K562 (cell line): ENCODE measurements at regions not wholly inside any gene's neighbourhood (a gene's known extent, or its start where the extent isn't known, plus 50 kb on each side); places are given as distances from the start of the nearest gene placed in this dataset.

Source experiments
- ATAC-seq: fragments of 200-7000 bp; cut with Tn5 transposase; 3 replicates; pipeline ENCODE4 v1.9.1; 2020; ENCODE audit warnings: moderate library complexity
- BruUV-seq: library from RNA; stranded (reverse); fragments of 400-500 nt; replicated peaks from 2 replicates; lab custom pipeline; 2021; lab: Mats Ljungman, UMichigan
- CTCF ChIA-PET: fragments of 300-600 bp; formaldehyde crosslinking; extraction: SDS; loops from one replicate; lab custom pipeline; 2021; ENCODE audit warnings: low intra/inter-chr PET ratio; lab: Yijun Ruan, JAX
- POLR2A ChIA-PET: fragments of 300-600, 350-650 bp; sonication (Branson Sonifier 250); formaldehyde crosslinking; extraction: SDS; loops from one replicate; lab custom pipeline; 2021; ENCODE audit warnings: antibody characterized with exemption, inconsistent platforms; lab: Yijun Ruan, JAX
- DNase-seq, 4 experiments: peaks; one replicate each; pipeline versions ENCODE4 v3.0.0 to v3.0.0-alpha.2; 2011 to 2018; ENCODE audit warnings: low spot score in 3 of 4, mixed read lengths in 3 of 4; ENCODE audit errors: extremely low read depth in 1 of 4
- FAIRE-seq: peaks from 2 replicates; lab custom pipeline; 2011; peaks lifted over from hg19 to GRCh38; lab: Jason Lieb, UNC
- H2AFZ ChIP-seq: 2 replicates; pipeline ENCODE4 v1.6.0; 2011; ENCODE audit warnings: low read depth, low read length, control low read depth, inconsistent platforms
- H3K27ac ChIP-seq: fragments of 200-600 bp; 3 replicates; pipeline ENCODE4 v1.8.0; 2011; ENCODE audit warnings: low read depth, mild to moderate bottlenecking, control low read depth, inconsistent platforms, low read length, moderate library complexity, mixed read lengths; ENCODE audit errors: extremely low read depth
- H3K27me3 ChIP-seq, 2 experiments: fragments of 300-600 bp in 1 of 2; 2 replicates in 1 of 2; 3 replicates in 1 of 2; pipeline versions ENCODE4 v1.6.0 to v1.8.0; 2011; ENCODE audit warnings: inconsistent platforms in 2 of 2, low read length in 2 of 2, mild to moderate bottlenecking in 1 of 2, mixed read lengths in 1 of 2, moderate library complexity in 1 of 2; ENCODE audit not compliant: control insufficient read depth in 2 of 2, insufficient read depth in 2 of 2
- H3K36me3 ChIP-seq: fragments of 300-600 bp; 3 replicates; pipeline ENCODE4 v1.8.0; 2011; ENCODE audit warnings: mild to moderate bottlenecking, low read length, inconsistent platforms; ENCODE audit not compliant: control insufficient read depth, insufficient read depth
- H3K4me1 ChIP-seq, 2 experiments: fragments of 200-600 bp in 1 of 2; replicated peaks in 1 of 2; 2 replicates in 1 of 2; 3 replicates in 1 of 2; pipeline versions ENCODE4 v1.5.1 to v1.8.0; 2011; ENCODE audit warnings: inconsistent platforms in 2 of 2, low read length in 2 of 2, mild to moderate bottlenecking in 1 of 2, mixed read lengths in 1 of 2, moderate library complexity in 1 of 2; ENCODE audit not compliant: control insufficient read depth in 2 of 2, insufficient read depth in 2 of 2
- H3K4me2 ChIP-seq: 2 replicates; pipeline ENCODE4 v1.6.1; 2011; ENCODE audit warnings: low read length, control low read depth, inconsistent platforms, mixed read lengths; ENCODE audit not compliant: insufficient read depth
- H3K4me3 ChIP-seq: fragments of 200-600 bp; sonication (generic), shearing (Covaris generic); 2 replicates; pipeline ENCODE4 v1.5.1; 2016; ENCODE audit warnings: control low read depth, inconsistent platforms
- H3K79me2 ChIP-seq: fragments of 200-600 bp; 3 replicates; pipeline ENCODE4 v1.8.0; 2011; ENCODE audit warnings: low read length, inconsistent platforms; ENCODE audit not compliant: control insufficient read depth, insufficient read depth
- H3K9ac ChIP-seq, 2 experiments: 2 replicates each; pipeline versions ENCODE4 v1.6.0 to v1.6.1; 2011; ENCODE audit warnings: low read depth in 2 of 2, low read length in 2 of 2, control low read depth in 1 of 2, inconsistent platforms in 1 of 2, mild to moderate bottlenecking in 1 of 2, mixed read lengths in 1 of 2; ENCODE audit not compliant: insufficient read depth in 1 of 2
- H3K9me1 ChIP-seq: one replicate; pipeline ENCODE4 v1.6.0; 2011; ENCODE audit warnings: inconsistent platforms, mild to moderate bottlenecking, low read length, moderate library complexity; ENCODE audit not compliant: control insufficient read depth, insufficient read depth
- H3K9me3 ChIP-seq: replicated peaks from 2 replicates; pipeline ENCODE4 v1.5.1; 2011; ENCODE audit warnings: low read depth, low read length, inconsistent platforms; ENCODE audit not compliant: control insufficient read depth, insufficient read depth
- H4K20me1 ChIP-seq: replicated peaks from 2 replicates; pipeline ENCODE4 v1.6.1; 2011; ENCODE audit warnings: low read length, inconsistent platforms, mixed read lengths; ENCODE audit not compliant: control insufficient read depth, insufficient read depth
- RBM22 ChIP-seq: fragments of 200-400 bp; formaldehyde crosslinking; IDR thresholded peaks from 2 replicates; pipeline ENCODE4 v1.6.1; 2018; ENCODE audit warnings: low read length, low read depth; ENCODE audit not compliant: poor library complexity, severe bottlenecking
- WGBS: fragments of 100-300 bp; shearing (Covaris generic); methylation state at CpG from one replicate; pipeline ENCODE4 v1.1.6; 2016; ENCODE audit warnings: low coverage, mixed read lengths; ENCODE audit not compliant: insufficient coverage; ENCODE audit errors: missing lambda C conversion rate; 5-methylcytosine and 5-hydroxymethylcytosine counted together
- in situ Hi-C: fragments of 300-500 bp; cut with MboI; formaldehyde crosslinking; loops from 4 replicates; pipeline ENCODE4 v1.15.0; 2018; ENCODE audit warnings: inconsistent platforms, mixed read lengths
- intact Hi-C: fragments of 100-400 bp; cut with micrococcal nuclease; formaldehyde crosslinking; loops from 2 replicates; pipeline ENCODE4 v1.14.2; 2022
- TF ChIP-seq, protein P1 (sequence below): fragments of 450-650 bp; IDR thresholded peaks from 2 replicates; pipeline ENCODE4 v1.6.1; 2016; ENCODE audit warnings: mild to moderate bottlenecking

- in situ Hi-C loops: no loop called here
Measured at GRCh38 chr12:63317286-63317846, 166.4 kb upstream of the AVPR1A start.

More at GRCh38 chr12:63317286-63317846, 166.4 kb upstream of the AVPR1A start:
- FAIRE-seq (no peak), DNase-seq (no peak), ATAC-seq (no peak)
- Histone ChIP-seq H3K27ac (no peak overlapping the region), H4K20me1 (no peaks in the 10 kb centered on the region), H3K9me1 (no peaks in the 10 kb centered on the region), H3K9me3 (no peaks in the 10 kb centered on the region), H3K4me3 (no peak overlapping the region), H3K36me3 (no peaks in the 10 kb centered on the region), H3K79me2 (no peaks in the 10 kb centered on the region), H2AFZ (no peak overlapping the region), H3K4me2 (no peak overlapping the region), H3K4me1 (no peaks in the 10 kb centered on the region), H3K27me3 (no peaks in the 10 kb centered on the region), H3K9ac (no peak overlapping the region)
- ChIA-PET CTCF (no interaction called here), POLR2A (no interaction called here)
- no TSS peak for BruUV-seq
- intact Hi-C loops: no loop called here
- TF ChIP-seq, protein P1, sequence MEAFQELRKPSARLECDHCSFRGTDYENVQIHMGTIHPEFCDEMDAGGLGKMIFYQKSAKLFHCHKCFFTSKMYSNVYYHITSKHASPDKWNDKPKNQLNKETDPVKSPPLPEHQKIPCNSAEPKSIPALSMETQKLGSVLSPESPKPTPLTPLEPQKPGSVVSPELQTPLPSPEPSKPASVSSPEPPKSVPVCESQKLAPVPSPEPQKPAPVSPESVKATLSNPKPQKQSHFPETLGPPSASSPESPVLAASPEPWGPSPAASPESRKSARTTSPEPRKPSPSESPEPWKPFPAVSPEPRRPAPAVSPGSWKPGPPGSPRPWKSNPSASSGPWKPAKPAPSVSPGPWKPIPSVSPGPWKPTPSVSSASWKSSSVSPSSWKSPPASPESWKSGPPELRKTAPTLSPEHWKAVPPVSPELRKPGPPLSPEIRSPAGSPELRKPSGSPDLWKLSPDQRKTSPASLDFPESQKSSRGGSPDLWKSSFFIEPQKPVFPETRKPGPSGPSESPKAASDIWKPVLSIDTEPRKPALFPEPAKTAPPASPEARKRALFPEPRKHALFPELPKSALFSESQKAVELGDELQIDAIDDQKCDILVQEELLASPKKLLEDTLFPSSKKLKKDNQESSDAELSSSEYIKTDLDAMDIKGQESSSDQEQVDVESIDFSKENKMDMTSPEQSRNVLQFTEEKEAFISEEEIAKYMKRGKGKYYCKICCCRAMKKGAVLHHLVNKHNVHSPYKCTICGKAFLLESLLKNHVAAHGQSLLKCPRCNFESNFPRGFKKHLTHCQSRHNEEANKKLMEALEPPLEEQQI: no peak
- TF ChIP-seq RBM22: no peak
- 0% methylated on average over 9 of the region's 9 CpGs for WGBS
